Nephron (organoid): ENCODE measurements at regions not wholly inside any gene's neighbourhood (a gene's known extent, or its start where the extent isn't known, plus 50 kb on each side); places are given as distances from the start of the nearest gene placed in this dataset.
"Not testable (repeated sequence)": the region's sequence is repeated elsewhere in the genome, so short reads cannot be mapped to it uniquely, and the experiment has no call there.

Experiments used
- H3K27ac Mint-ChIP-seq, 3 experiments: 2 replicates each; pipeline ENCODE4 v1.8.0; 2020; ENCODE audit warnings: mixed read lengths in 3 of 3, mild to moderate bottlenecking in 2 of 3, moderate library complexity in 1 of 3
- H3K27me3 Mint-ChIP-seq: 2 replicates; pipeline ENCODE4 v1.8.0; 2021; ENCODE audit warnings: low read depth, mild to moderate bottlenecking, moderate library complexity, mixed read lengths
- H3K36me3 Mint-ChIP-seq: 2 replicates; pipeline ENCODE4 v1.8.0; 2020; ENCODE audit warnings: low read depth, mixed read lengths
- H3K4me1 Mint-ChIP-seq: 2 replicates; pipeline ENCODE4 v1.8.0; 2020; ENCODE audit warnings: mixed read lengths
- H3K4me3 Mint-ChIP-seq, 3 experiments: 2 replicates each; pipeline ENCODE4 v1.8.0; 2020; ENCODE audit warnings: mild to moderate bottlenecking in 3 of 3, mixed read lengths in 3 of 3, moderate library complexity in 2 of 3
- H3K9me3 Mint-ChIP-seq: 2 replicates; pipeline ENCODE4 v1.8.0; 2020; ENCODE audit warnings: mixed read lengths
- CTCF ChIP-seq, 3 experiments: fragments of 200-600 bp; sonication (generic); IDR thresholded peaks; one replicate each; pipeline ENCODE4 v1.5.0; 2021; ENCODE audit warnings: antibody characterized with exemption in 3 of 3; ENCODE audit not compliant: unreplicated experiment in 3 of 3

- H3K4me3 Mint-ChIP-seq = no peak overlapping the region
Measured at GRCh38 chr12:20089077-20089476, 279.3 kb upstream of the PDE3A start.

GRCh38 chr12:20093190-20093810, 275.0 kb upstream of the PDE3A start:
- H3K4me3 Mint-ChIP-seq, H3K27ac Mint-ChIP-seq, H3K36me3 Mint-ChIP-seq, H3K9me3 Mint-ChIP-seq, H3K4me1 Mint-ChIP-seq, H3K27me3 Mint-ChIP-seq: not testable (repeated sequence)

More at GRCh38 chr12:20089077-20089476, 279.3 kb upstream of the PDE3A start:
- TF ChIP-seq CTCF (IDR thresholded peaks at IDR 0.05; ENCODE audit: unreplicated experiment in 3 of 3) = no peak
- H3K4me1 Mint-ChIP-seq = no peaks in the 10 kb centered on the region
- H3K36me3 Mint-ChIP-seq = no peaks in the 10 kb centered on the region
- H3K27ac Mint-ChIP-seq = no peak overlapping the region
- H3K9me3 Mint-ChIP-seq = peaks cover 2% of the 10 kb centered on the region
- no peaks in the 10 kb centered on the region for H3K27me3 Mint-ChIP-seq

GRCh38 chr12:20096430-20096829, 271.9 kb upstream of the PDE3A start:
- H3K36me3 Mint-ChIP-seq = no peaks in the 10 kb centered on the region
- no peak overlapping the region for H3K4me3 Mint-ChIP-seq
- H3K27ac Mint-ChIP-seq = no peak overlapping the region
- H3K4me1 Mint-ChIP-seq = no peaks in the 10 kb centered on the region
- H3K27me3 Mint-ChIP-seq = peaks cover 9% of the 10 kb centered on the region
- peaks cover 5% of the 10 kb centered on the region for H3K9me3 Mint-ChIP-seq
- no peak for TF ChIP-seq CTCF (IDR thresholded peaks at IDR 0.05; ENCODE audit: unreplicated experiment in 3 of 3)

- Mint-ChIP-seq H3K4me1 (no peaks in the 10 kb centered on the region), H3K27ac (no peak overlapping the region), H3K27me3 (peaks cover 9% of the 10 kb centered on the region), H3K4me3 (no peak overlapping the region), H3K9me3 (peaks cover 4% of the 10 kb centered on the region), H3K36me3 (no peaks in the 10 kb centered on the region)
- no peak for TF ChIP-seq CTCF (IDR thresholded peaks at IDR 0.05; ENCODE audit: unreplicated experiment in 3 of 3)
Measured at GRCh38 chr12:20097626-20098025, 270.7 kb upstream of the PDE3A start.

GRCh38 chr12:20099395-20100183, 268.7 kb upstream of the PDE3A start:
- no peak overlapping the region for H3K27ac Mint-ChIP-seq
- H3K4me1 Mint-ChIP-seq = no peaks in the 10 kb centered on the region
- no peaks in the 10 kb centered on the region for H3K36me3 Mint-ChIP-seq
- peaks cover 9% of the 10 kb centered on the region for H3K27me3 Mint-ChIP-seq
- no peak for TF ChIP-seq CTCF (IDR thresholded peaks at IDR 0.05; ENCODE audit: unreplicated experiment in 3 of 3)
- H3K4me3 Mint-ChIP-seq = no peak overlapping the region
- peaks cover 3% of the 10 kb centered on the region for H3K9me3 Mint-ChIP-seq

- Mint-ChIP-seq H3K9me3 (peaks cover 3% of the 10 kb centered on the region), H3K27ac (no peak overlapping the region), H3K4me3 (no peak overlapping the region), H3K27me3 (peaks cover 9% of the 10 kb centered on the region), H3K36me3 (no peaks in the 10 kb centered on the region), H3K4me1 (no peaks in the 10 kb centered on the region)
- TF ChIP-seq CTCF (IDR thresholded peaks at IDR 0.05; ENCODE audit: unreplicated experiment in 3 of 3) = no peak
Measured at GRCh38 chr12:20101046-20101445, 267.3 kb upstream of the PDE3A start.
